ENCODE measurements at regions not wholly inside any gene's neighbourhood (a gene's known extent, or its start where the extent isn't known, plus 50 kb on each side); places are given as distances from the start of the nearest gene placed in this dataset.
"Not testable (repeated sequence)": the region's sequence is repeated elsewhere in the genome, so short reads cannot be mapped to it uniquely, and the experiment has no call there.

- no peak for DNase-seq (ENCODE audit: low read depth in 2 of 3, low spot score in 2 of 3)
These were observed 1960.9 kb upstream of the DEFB115 start for GRCh38 chr20:29296256-29297230.

- no peak for DNase-seq (ENCODE audit: low read depth in 2 of 3, low spot score in 2 of 3)
These were observed 1959.8 kb upstream of the DEFB115 start for GRCh38 chr20:29297411-29298270.

GRCh38 chr20:29298271-29298590, 1959.2 kb upstream of the DEFB115 start:
- DNase-seq (ENCODE audit: low read depth in 2 of 3, low spot score in 2 of 3): no peak

GRCh38 chr20:29298759-29299613, 1958.5 kb upstream of the DEFB115 start:
- no peak for DNase-seq (ENCODE audit: low read depth in 2 of 3, low spot score in 2 of 3)

- no peak for DNase-seq (ENCODE audit: low read depth in 2 of 3, low spot score in 2 of 3)
These were observed 1957.5 kb upstream of the DEFB115 start for GRCh38 chr20:29299811-29300578.

GRCh38 chr20:29300579-29301551, 1956.6 kb upstream of the DEFB115 start:
- no peak for DNase-seq (ENCODE audit: low read depth in 2 of 3, low spot score in 2 of 3)

GRCh38 chr20:29301624-29302259, 1955.7 kb upstream of the DEFB115 start:
- no peak for DNase-seq (ENCODE audit: low read depth in 2 of 3, low spot score in 2 of 3)

- DNase-seq (ENCODE audit: low read depth in 2 of 3, low spot score in 2 of 3): no peak
These were observed 1954.4 kb upstream of the DEFB115 start for GRCh38 chr20:29302979-29303644.

- no peak for DNase-seq (ENCODE audit: low read depth in 2 of 3, low spot score in 2 of 3)
These were observed 1950.9 kb upstream of the DEFB115 start for GRCh38 chr20:29306390-29307072.

GRCh38 chr20:29307484-29307883, 1950.0 kb upstream of the DEFB115 start:
- DNase-seq (ENCODE audit: low read depth in 2 of 3, low spot score in 2 of 3): not testable (repeated sequence)

GRCh38 chr20:29308956-29309355, 1948.5 kb upstream of the DEFB115 start:
- DNase-seq (ENCODE audit: low read depth in 2 of 3, low spot score in 2 of 3): not testable (repeated sequence)

GRCh38 chr20:29309481-29309880, 1948.0 kb upstream of the DEFB115 start:
- DNase-seq (ENCODE audit: low read depth in 2 of 3, low spot score in 2 of 3): not testable (repeated sequence)

- not testable (repeated sequence) for DNase-seq (ENCODE audit: low read depth in 2 of 3, low spot score in 2 of 3)
These were observed 1946.4 kb upstream of the DEFB115 start for GRCh38 chr20:29311046-29311445.

- DNase-seq (ENCODE audit: low read depth in 2 of 3, low spot score in 2 of 3): not testable (repeated sequence)
These were observed 1944.8 kb upstream of the DEFB115 start for GRCh38 chr20:29312679-29313078.

GRCh38 chr20:29313481-29313880, 1944.0 kb upstream of the DEFB115 start:
- no peak for DNase-seq (ENCODE audit: low read depth in 2 of 3, low spot score in 2 of 3)

GRCh38 chr20:29314294-29314693, 1943.2 kb upstream of the DEFB115 start:
- DNase-seq (ENCODE audit: low read depth in 2 of 3, low spot score in 2 of 3): no peak

- no peak for DNase-seq (ENCODE audit: low read depth in 2 of 3, low spot score in 2 of 3)
These were observed 1938.5 kb upstream of the DEFB115 start for GRCh38 chr20:29318871-29319461.
